ENCODE measurements at regions not wholly inside any gene's neighbourhood (a gene's known extent, or its start where the extent isn't known, plus 50 kb on each side); places are given as distances from the start of the nearest gene placed in this dataset.

DNA sequence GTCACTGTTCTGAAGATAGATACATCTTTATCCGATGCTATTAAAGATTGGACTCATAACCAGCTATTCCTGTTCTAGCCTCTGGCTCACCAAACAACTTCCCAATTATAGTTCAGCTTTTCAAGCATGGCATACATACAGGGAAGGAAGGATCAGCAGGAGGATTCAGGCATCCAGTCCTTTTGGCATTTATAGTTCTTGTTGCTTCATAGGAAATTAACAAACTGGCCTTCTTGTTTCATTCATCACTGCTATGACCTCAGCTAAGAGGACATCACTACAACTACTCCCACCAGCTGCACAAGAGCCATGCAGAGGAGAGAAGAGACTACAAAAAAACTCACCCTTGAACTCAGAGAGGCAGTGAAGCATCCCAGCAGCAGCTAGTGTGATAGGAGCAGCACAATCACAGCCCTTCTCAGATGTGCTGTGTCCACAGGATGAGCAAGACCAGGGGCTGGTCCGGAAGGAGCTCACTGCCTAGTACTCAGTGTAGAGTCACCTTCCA, 100.5 kb downstream of the SPTSSA start:
- Mint-ChIP-seq H3K4me3 (no peak overlapping the region), H3K36me3 (no peaks in the 10 kb centered on the region), H3K27ac (no peak overlapping the region), H3K9me3 (no peaks in the 10 kb centered on the region), H3K4me1 (peaks cover 4% of the 10 kb centered on the region), H3K27me3 (peaks cover 21% of the 10 kb centered on the region)
- DNase-seq, result no peak

DNA sequence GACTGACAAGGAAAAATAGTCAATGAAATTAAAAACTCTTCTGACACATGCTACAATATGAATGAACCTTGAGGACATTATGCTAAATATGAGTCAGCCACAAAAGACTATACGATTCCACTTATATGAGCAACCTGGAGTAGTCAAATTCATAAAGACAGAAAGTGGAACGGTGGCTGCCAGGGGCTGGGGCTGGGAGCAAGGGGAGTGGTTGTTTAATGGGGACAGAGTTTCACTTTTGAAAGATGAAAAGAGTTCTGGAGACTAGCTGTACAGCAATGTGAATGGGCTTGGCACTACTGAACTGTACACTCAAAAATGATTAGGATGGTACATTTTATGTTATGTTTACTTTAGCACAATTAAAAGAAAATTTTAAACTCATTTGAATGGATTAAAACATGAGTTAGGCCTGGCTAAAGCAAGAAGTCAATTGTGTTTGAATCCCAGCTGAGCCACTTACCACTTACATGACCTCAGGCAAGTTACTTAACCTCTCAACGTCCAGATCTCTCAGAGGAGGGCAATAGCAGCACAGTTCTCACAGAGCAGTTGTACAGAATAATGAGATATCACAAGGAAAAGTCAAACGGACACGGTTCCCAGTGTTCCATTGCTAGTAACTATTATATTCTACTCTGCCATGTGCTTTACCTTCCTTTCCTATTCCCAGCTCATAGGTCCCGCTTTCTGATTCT, 102.5 kb downstream of the SPTSSA start:
- H3K9me3 Mint-ChIP-seq, result no peaks in the 10 kb centered on the region
- peaks cover 4% of the 10 kb centered on the region for H3K4me1 Mint-ChIP-seq
- peaks cover 17% of the 10 kb centered on the region for H3K27me3 Mint-ChIP-seq
- DNase-seq, result no peak
- no peak overlapping the region for H3K4me3 Mint-ChIP-seq
- H3K36me3 Mint-ChIP-seq, result no peaks in the 10 kb centered on the region
- no peak overlapping the region for H3K27ac Mint-ChIP-seq

DNA sequence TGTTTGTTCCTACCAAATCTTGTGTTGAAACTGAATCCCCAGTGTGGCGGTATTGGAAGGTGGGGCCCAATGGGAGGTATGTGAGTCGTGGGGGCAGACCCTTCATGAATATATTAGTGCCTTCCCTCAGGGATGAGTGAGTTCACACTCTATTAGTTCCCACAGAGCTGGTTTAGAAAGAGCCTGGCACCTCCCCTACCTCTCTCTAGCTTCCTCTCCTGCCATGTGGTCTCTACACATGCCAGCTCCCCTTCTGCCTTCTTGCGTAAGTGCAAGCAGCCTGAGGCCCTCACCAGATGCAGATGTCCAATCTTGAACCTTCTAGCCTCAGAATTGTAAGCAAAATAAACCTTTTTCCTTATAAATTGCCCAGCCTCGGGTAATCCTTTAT, 105.8 kb downstream of the SPTSSA start:
- Mint-ChIP-seq H3K4me1 (peaks cover 4% of the 10 kb centered on the region), H3K27ac (no peak overlapping the region), H3K4me3 (no peak overlapping the region), H3K27me3 (no peaks in the 10 kb centered on the region), H3K9me3 (no peaks in the 10 kb centered on the region), H3K36me3 (no peaks in the 10 kb centered on the region)
- no peak for DNase-seq

DNA sequence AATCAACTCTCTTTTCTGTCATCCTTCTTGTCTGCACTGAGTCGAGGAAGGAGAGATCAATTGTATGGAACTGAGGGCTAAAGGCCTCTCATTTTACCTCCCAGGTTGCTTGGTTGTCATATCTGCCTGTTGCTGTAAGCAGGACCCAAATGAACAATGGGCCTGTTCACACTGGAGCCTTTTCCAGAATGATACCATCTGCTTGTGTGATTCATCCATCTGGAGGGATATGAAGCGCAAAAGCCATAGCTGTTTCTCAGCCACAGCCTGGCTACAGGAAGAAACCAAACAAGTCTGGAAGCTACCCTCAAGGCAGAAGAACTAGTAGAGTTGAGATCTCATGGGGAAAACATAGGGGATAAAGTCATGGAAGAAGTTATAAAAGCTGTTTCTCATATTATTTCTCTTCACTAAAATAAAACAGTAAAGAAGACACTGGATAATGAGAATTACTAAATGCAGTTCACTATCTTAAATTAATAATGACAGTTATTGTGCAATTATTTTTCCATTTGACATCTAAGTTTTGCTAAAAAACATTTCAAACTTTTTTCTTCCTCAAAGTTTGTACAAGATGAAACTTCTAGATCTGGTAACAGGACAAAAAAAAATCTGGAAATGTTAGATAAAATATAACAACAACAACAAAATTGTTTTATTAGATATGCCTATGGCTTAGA, 106.3 kb downstream of the SPTSSA start:
- H3K27me3 Mint-ChIP-seq, result no peaks in the 10 kb centered on the region
- H3K4me1 Mint-ChIP-seq, result peaks cover 4% of the 10 kb centered on the region
- H3K36me3 Mint-ChIP-seq, result no peaks in the 10 kb centered on the region
- DNase-seq, result no peak
- H3K4me3 Mint-ChIP-seq, result no peak overlapping the region
- H3K27ac Mint-ChIP-seq, result no peak overlapping the region
- H3K9me3 Mint-ChIP-seq, result no peaks in the 10 kb centered on the region

DNA sequence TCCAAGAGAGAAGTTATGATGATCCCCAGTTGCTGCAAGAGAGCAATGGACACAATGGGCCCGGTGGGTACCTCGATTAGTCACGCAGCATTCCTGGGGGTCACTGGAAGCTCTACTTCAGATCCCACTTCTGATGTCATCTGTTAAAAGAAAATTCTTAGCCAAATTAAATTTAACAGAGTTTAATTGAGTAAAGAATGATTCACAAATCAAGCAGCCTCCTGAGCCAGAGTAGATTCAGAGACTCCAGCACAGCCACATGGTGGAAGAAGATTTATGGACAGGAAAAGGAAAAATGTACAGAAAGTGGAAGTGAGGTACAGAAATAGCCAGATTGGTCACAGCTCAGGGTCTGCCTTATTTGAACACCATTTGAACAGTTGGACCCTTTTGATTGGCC, 107.5 kb downstream of the SPTSSA start:
- Mint-ChIP-seq H3K4me1 (peaks cover 3% of the 10 kb centered on the region), H3K27me3 (no peaks in the 10 kb centered on the region), H3K36me3 (no peaks in the 10 kb centered on the region), H3K4me3 (no peak overlapping the region), H3K9me3 (no peaks in the 10 kb centered on the region), H3K27ac (no peak overlapping the region)
- no peak for DNase-seq

DNA sequence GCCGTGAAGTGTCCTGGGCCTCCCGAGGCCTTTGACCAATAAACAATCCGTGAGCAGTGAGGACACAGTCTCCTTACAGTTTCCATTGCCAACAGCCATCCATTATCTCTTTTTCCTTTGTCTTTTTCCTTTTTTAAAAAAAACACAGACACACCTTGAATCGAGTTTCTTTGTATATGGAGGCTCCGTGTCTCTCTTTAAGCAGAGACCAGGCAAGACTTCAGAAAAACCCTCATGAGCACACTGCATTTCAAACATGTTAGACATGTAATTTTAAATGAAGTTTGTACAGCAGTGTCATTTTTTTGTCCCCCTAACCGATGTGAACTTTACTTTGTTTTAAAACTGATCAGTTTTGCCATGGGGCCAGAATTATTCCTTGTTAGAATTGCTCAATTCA, 111.1 kb downstream of the SPTSSA start:
- no peaks in the 10 kb centered on the region for H3K27me3 Mint-ChIP-seq
- H3K4me1 Mint-ChIP-seq, result no peaks in the 10 kb centered on the region
- H3K27ac Mint-ChIP-seq, result no peak overlapping the region
- H3K9me3 Mint-ChIP-seq, result no peaks in the 10 kb centered on the region
- DNase-seq, result no peak
- H3K4me3 Mint-ChIP-seq, result no peak overlapping the region
- no peaks in the 10 kb centered on the region for H3K36me3 Mint-ChIP-seq

DNA sequence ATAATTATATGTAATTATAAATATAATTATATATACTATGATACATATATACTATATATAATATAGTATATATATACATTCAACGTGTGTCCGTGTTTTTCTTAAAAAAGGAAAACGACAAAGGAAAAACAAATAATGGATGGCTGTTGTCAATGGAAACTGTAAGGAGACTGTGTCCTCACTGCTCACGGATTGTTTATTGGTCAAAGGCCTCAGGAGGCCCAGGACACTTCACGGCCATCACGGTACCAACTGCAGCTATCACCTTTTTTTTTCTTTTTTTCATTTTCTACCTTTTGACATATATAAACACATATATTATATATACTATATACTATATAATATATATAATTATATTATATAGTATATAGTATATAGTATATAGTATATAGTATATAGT, 113.4 kb downstream of the SPTSSA start:
- no peaks in the 10 kb centered on the region for H3K27me3 Mint-ChIP-seq
- no peak for DNase-seq
- H3K4me3 Mint-ChIP-seq, result no peak overlapping the region
- no peak overlapping the region for H3K27ac Mint-ChIP-seq
- H3K9me3 Mint-ChIP-seq, result no peaks in the 10 kb centered on the region
- H3K36me3 Mint-ChIP-seq, result no peaks in the 10 kb centered on the region
- no peaks in the 10 kb centered on the region for H3K4me1 Mint-ChIP-seq

DNA sequence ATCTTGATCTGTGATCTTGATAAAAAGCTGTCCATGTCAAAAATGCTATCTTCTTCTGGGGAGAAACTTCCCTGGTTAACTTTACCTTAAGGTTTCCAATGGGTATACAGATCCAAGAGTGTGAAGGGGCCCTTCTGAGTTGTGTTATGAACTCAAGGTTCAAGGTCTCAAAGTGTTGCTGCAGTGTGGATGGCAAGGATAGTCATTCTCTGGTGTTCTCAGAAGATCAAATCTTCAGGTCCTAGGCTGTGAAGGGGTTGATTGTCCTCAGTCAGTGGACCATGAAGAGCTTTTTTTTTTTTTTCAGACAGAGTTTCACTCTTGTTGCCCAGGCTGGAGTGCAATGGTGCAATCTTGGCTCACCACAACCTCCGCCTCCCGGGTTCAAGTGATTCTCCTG, 114.4 kb downstream of the SPTSSA start:
- Mint-ChIP-seq H3K27ac (no peak overlapping the region), H3K9me3 (no peaks in the 10 kb centered on the region), H3K27me3 (no peaks in the 10 kb centered on the region), H3K36me3 (no peaks in the 10 kb centered on the region), H3K4me3 (no peak overlapping the region), H3K4me1 (no peaks in the 10 kb centered on the region)
- no peak for DNase-seq

DNA sequence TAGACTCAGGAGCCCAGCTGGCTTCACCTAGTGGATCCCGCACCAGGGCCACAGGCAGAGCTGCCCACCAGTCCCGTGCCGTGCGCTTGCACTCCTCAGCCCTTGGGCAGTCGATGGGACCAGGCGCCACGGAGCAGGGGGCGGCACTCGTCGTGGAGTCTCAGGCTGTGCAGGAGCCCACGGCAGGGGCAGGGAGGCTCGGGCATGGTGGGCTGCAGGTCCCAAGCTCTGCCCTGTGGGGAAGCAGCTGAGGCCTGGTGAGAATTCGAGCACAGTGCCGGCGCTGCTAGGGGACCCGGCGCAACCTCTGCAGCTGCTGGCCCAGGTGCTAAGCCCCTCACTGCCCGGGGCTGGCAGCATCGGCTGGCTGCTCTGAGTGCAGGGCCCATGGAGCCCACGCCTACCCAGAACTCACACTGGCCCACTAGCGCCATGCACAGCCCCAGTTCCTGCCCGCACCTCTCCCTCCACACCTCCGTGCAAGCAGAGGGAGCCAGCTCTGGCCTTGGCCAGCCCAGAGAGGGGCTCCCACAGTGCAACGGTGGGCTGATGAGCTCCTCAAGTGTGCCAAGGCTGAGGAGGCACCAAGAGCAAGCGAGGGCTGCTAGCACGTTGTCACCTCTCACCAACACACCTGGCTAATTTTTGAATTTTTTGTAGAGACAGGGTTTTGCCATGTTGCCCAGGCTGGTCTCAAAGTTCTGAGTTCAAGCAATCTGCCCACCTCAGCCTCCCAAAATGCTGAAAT, 116.1 kb downstream of the SPTSSA start:
- no peak overlapping the region for H3K4me3 Mint-ChIP-seq
- no peaks in the 10 kb centered on the region for H3K36me3 Mint-ChIP-seq
- no peaks in the 10 kb centered on the region for H3K9me3 Mint-ChIP-seq
- no peak overlapping the region for H3K27ac Mint-ChIP-seq
- no peaks in the 10 kb centered on the region for H3K4me1 Mint-ChIP-seq
- no peaks in the 10 kb centered on the region for H3K27me3 Mint-ChIP-seq
- DNase-seq, result no peak

DNA sequence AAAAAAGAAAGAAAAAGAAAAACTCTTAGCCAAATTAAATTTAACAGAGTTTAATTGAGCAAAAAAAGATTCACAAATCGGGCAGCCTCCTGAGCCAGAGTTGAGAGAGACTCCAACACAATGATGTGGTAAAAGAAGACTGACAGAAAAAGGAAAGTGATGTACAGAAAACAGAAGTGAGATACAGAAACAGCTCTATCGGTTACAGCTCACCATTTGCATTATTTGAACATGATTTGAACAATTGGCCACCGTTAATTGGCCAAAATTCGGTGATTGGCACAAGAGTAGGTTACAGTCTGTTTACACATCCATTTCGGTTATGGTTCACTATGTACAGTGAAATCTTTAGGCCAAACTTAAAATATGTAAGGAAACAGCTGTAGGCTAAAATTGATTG, 117.7 kb downstream of the SPTSSA start:
- no peak for DNase-seq
- no peak overlapping the region for H3K4me3 Mint-ChIP-seq
- H3K36me3 Mint-ChIP-seq, result no peaks in the 10 kb centered on the region
- H3K9me3 Mint-ChIP-seq, result no peaks in the 10 kb centered on the region
- H3K27ac Mint-ChIP-seq, result no peak overlapping the region
- H3K4me1 Mint-ChIP-seq, result no peaks in the 10 kb centered on the region
- H3K27me3 Mint-ChIP-seq, result no peaks in the 10 kb centered on the region

DNA sequence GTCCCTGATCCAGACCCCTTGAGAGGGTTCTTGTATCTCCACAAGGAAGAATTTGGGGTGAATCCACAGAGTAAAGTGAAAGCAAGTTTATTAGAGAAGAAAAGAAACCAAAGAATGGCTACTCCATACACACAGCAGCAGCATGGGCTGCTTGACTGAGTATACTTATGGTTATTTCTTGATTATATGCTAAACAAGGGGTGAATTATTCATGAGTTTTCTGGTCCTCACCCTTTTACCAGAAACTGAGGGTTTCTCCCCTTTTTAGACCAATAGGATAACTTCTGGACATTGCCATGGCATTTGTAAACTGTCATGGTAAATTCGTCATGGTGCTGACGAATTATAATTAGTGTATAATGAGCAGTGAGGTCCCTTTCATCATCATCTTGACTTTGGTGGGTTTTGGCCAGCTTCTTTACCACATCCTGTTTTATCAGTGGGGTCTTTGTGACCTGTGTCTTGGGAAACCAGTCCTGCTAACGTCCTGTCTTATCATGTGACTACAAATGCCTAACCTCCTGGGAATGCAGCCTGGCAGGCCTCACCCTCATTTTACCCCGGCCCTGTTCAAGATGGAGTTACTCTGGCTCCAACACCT, 121.9 kb downstream of the SPTSSA start:
- no peak for DNase-seq

DNA sequence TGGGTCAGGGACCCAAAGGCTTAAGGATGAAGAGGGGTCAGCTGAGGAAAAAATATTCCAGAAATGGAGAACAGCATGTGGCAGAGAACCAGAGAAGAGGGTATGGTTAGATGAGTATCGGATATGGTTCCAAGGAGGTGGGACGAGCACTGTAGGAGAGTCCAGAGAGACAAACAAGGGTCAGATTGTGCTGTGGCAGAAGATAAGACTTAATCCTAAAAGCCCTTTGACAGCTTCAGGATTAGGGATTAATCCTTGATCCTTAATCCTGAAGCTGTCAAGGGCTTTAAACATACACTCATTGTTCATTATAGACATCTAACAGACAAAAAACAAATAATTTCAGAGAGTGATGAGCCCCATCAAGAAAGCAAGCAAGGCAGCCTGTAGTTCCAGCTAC, 124.0 kb downstream of the SPTSSA start:
- Mint-ChIP-seq H3K4me3 (no peak overlapping the region), H3K27ac (no peak overlapping the region), H3K4me1 (no peaks in the 10 kb centered on the region), H3K27me3 (no peaks in the 10 kb centered on the region), H3K9me3 (no peaks in the 10 kb centered on the region), H3K36me3 (no peaks in the 10 kb centered on the region)
- DNase-seq, result no peak

More for the DNA sequence above, 121.9 kb downstream of the SPTSSA start:
- Mint-ChIP-seq H3K4me3 (no peak overlapping the region), H3K27me3 (no peaks in the 10 kb centered on the region), H3K27ac (no peak overlapping the region), H3K9me3 (no peaks in the 10 kb centered on the region), H3K4me1 (no peaks in the 10 kb centered on the region), H3K36me3 (no peaks in the 10 kb centered on the region)

DNA sequence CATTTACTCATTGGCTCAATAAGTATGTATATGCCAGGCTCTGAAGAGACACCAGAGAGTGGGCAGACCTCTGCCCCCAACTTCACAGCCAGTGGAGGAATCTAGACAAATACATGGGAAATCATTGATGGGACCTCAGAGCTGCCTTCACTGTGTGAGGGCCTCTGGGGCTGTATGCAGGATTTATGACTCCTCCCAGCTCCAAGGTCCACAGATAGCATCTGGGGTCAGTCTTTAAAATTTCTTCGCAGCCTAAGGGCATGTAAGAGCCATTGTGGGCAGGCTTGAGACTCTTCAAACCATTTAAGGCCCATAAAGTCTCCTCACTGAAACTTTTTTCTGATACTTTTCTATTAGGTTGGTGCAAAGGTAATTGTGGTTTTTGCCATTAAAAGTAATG, 125.5 kb downstream of the SPTSSA start:
- DNase-seq, result no peak
- H3K9me3 Mint-ChIP-seq, result no peaks in the 10 kb centered on the region
- peaks cover 10% of the 10 kb centered on the region for H3K4me1 Mint-ChIP-seq
- no peak overlapping the region for H3K27ac Mint-ChIP-seq
- H3K4me3 Mint-ChIP-seq, result no peak overlapping the region
- H3K27me3 Mint-ChIP-seq, result no peaks in the 10 kb centered on the region
- H3K36me3 Mint-ChIP-seq, result no peaks in the 10 kb centered on the region

DNA sequence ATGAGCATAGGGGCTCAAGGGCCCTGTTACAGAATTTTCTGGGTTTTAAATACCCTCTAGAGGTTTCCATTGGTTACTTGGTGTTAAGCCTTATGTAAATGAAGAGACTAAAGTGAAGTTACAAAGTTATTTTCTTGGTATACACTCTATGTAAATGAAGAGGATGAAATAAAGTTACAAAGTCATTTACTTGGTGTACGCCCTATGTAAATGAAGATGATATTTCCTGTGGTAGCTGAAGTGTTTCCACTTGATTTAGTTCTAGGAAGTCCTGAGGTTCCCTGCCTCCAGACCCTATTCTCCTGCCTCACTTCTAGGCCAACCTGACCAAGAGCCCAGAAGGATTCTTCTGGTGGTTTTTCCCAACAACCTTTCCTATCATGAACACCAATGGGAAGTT, 126.1 kb downstream of the SPTSSA start:
- Mint-ChIP-seq H3K27ac (no peak overlapping the region), H3K36me3 (no peaks in the 10 kb centered on the region), H3K27me3 (no peaks in the 10 kb centered on the region), H3K4me1 (peaks cover 10% of the 10 kb centered on the region), H3K9me3 (no peaks in the 10 kb centered on the region), H3K4me3 (no peak overlapping the region)
- no peak for DNase-seq

DNA sequence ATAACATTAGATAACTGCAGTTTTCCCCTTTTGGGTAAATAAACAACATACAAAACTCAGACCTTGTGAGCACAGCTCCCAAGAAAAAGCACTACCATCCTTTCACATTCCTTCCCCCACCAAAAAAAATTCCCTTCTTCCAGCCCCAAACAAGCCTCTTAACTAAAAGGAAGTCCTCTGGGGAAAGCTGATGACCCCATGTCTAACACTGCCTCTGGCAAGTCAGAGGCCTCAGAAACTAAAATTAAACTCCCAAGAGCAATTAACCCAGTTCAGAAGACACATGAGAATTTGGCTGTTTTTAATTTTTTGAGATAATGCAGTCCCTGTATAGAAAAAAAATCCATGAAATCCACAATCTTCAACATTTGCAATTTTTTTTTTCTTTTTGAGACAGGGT, 127.7 kb downstream of the SPTSSA start:
- no peaks in the 10 kb centered on the region for H3K36me3 Mint-ChIP-seq
- DNase-seq, result no peak
- H3K27ac Mint-ChIP-seq, result no peak overlapping the region
- no peak overlapping the region for H3K4me3 Mint-ChIP-seq
- H3K4me1 Mint-ChIP-seq, result peaks cover 10% of the 10 kb centered on the region
- H3K9me3 Mint-ChIP-seq, result no peaks in the 10 kb centered on the region
- H3K27me3 Mint-ChIP-seq, result no peaks in the 10 kb centered on the region

Measured in activated naive CD8-positive, alpha-beta T cell treated with anti-CD3 and anti-CD28 coated beads for 36 hours (primary cell).